GM12872 (cell line): ENCODE measurements at regions not wholly inside any gene's neighbourhood (a gene's known extent, or its start where the extent isn't known, plus 50 kb on each side); places are given as distances from the start of the nearest gene placed in this dataset.

Source experiments
- CTCF ChIP-seq: IDR thresholded peaks from 3 replicates; pipeline ENCODE4 v1.5.1; 2011; ENCODE audit warnings: low read depth, mild to moderate bottlenecking, low read length, moderate library complexity; ENCODE audit not compliant: insufficient read depth

- no peak for TF ChIP-seq CTCF
Observed at GRCh38 chr1:98480271-98480670, 181.2 kb upstream of the SNX7 start.

GRCh38 chr1:98478121-98478520, 183.4 kb upstream of the SNX7 start:
- no peak for TF ChIP-seq CTCF

GRCh38 chr1:98472878-98473277, 188.6 kb upstream of the SNX7 start:
- no peak for TF ChIP-seq CTCF

- TF ChIP-seq CTCF = no peak
Observed at GRCh38 chr1:98471633-98472032, 189.9 kb upstream of the SNX7 start.

- peak; percentile 48; the same call in 2 of the 3 replicates for TF ChIP-seq CTCF
Observed at GRCh38 chr1:98468111-98468717, 193.3 kb upstream of the SNX7 start.

GRCh38 chr1:98467586-98467985, 193.9 kb upstream of the SNX7 start:
- TF ChIP-seq CTCF = no peak

- no peak for TF ChIP-seq CTCF
Observed at GRCh38 chr1:98467122-98467521, 194.4 kb upstream of the SNX7 start.

GRCh38 chr1:98461873-98462385, 199.6 kb upstream of the SNX7 start:
- no peak for TF ChIP-seq CTCF
